GM21423 (cell line): ENCODE measurements at regions not wholly inside any gene's neighbourhood (a gene's known extent, or its start where the extent isn't known, plus 50 kb on each side); places are given as distances from the start of the nearest gene placed in this dataset.
A peak's percentile ranks its signal among the peaks of the same experiment; 100 is the strongest.
"Not testable (repeated sequence)": the region's sequence is repeated elsewhere in the genome, so short reads cannot be mapped to it uniquely, and the experiment has no call there.

Source experiments
- ATAC-seq: cut with Tn5 transposase; IDR thresholded peaks from one replicate; pipeline ENCODE4 v1.9.1; 2021; ENCODE audit warnings: mild to moderate bottlenecking, moderate library complexity; ENCODE audit not compliant: unreplicated experiment

- no peak for ATAC-seq
Observed at GRCh38 chr4:170729897-170730296, 640.1 kb upstream of the AADAT start.

- ATAC-seq, result no peak
Observed at GRCh38 chr4:170729236-170729635, 639.5 kb upstream of the AADAT start.

- no peak for ATAC-seq
Observed at GRCh38 chr4:170724191-170724590, 634.4 kb upstream of the AADAT start.

GRCh38 chr4:170723171-170723570 is 633.4 kb upstream of the AADAT start:
- ATAC-seq, result no peak

- ATAC-seq, result no peak
Observed at GRCh38 chr4:170721812-170722373, 632.1 kb upstream of the AADAT start.

GRCh38 chr4:170716868-170717267 is 627.1 kb upstream of the AADAT start:
- ATAC-seq, result no peak

- no peak for ATAC-seq
Observed at GRCh38 chr4:170705907-170706306, 616.2 kb upstream of the AADAT start.

- ATAC-seq, result no peak
Observed at GRCh38 chr4:170700064-170700463, 610.3 kb upstream of the AADAT start.

- ATAC-seq, result no peak
Observed at GRCh38 chr4:170698334-170698733, 608.6 kb upstream of the AADAT start.

- no peak for ATAC-seq
Observed at GRCh38 chr4:170697845-170698244, 608.1 kb upstream of the AADAT start.

- no peak for ATAC-seq
Observed at GRCh38 chr4:170697045-170697444, 607.3 kb upstream of the AADAT start.

- ATAC-seq, result no peak
Observed at GRCh38 chr4:170691168-170691567, 601.4 kb upstream of the AADAT start.

GRCh38 chr4:170687751-170688150 is 598.0 kb upstream of the AADAT start:
- no peak for ATAC-seq

GRCh38 chr4:170685701-170686100 is 595.9 kb upstream of the AADAT start:
- not testable (repeated sequence) for ATAC-seq

- no peak for ATAC-seq
Observed at GRCh38 chr4:170682558-170683294, 593.0 kb upstream of the AADAT start.

- ATAC-seq, result not testable (repeated sequence)
Observed at GRCh38 chr4:170682087-170682486, 592.3 kb upstream of the AADAT start.

GRCh38 chr4:170675568-170676262 is 586.0 kb upstream of the AADAT start:
- peak; percentile 49 for ATAC-seq

GRCh38 chr4:170674176-170674575 is 584.4 kb upstream of the AADAT start:
- ATAC-seq, result no peak

- no peak for ATAC-seq
Observed at GRCh38 chr4:170672381-170672965, 582.7 kb upstream of the AADAT start.

- ATAC-seq, result no peak
Observed at GRCh38 chr4:170671171-170671570, 581.4 kb upstream of the AADAT start.

GRCh38 chr4:170667814-170668213 is 578.1 kb upstream of the AADAT start:
- ATAC-seq, result no peak

- ATAC-seq, result no peak
Observed at GRCh38 chr4:170666909-170667308, 577.2 kb upstream of the AADAT start.
